ENCODE measurements at regions not wholly inside any gene's neighbourhood (a gene's known extent, or its start where the extent isn't known, plus 50 kb on each side); places are given as distances from the start of the nearest gene placed in this dataset.

DNA sequence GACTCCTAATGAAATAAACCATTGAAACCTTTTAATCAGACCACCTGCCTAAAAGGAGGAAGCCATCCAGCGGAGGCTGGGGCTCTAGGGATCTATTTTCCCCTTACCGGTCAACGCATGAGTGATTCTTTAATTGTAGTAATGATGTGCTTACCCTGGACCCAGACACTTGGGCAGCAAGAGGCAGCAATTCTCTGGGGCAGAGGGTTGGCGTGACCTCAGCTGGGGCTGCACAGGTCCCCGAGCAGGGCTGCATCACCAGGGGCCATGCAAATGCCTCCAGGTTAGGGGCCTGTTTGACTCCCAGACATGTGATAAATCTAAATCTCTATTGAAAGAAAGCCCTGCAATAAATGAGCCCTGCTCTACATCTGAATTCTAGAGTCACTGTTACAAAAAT lies 194.2 kb upstream of the TSHZ3 start:
- TF ChIP-seq, protein P1, sequence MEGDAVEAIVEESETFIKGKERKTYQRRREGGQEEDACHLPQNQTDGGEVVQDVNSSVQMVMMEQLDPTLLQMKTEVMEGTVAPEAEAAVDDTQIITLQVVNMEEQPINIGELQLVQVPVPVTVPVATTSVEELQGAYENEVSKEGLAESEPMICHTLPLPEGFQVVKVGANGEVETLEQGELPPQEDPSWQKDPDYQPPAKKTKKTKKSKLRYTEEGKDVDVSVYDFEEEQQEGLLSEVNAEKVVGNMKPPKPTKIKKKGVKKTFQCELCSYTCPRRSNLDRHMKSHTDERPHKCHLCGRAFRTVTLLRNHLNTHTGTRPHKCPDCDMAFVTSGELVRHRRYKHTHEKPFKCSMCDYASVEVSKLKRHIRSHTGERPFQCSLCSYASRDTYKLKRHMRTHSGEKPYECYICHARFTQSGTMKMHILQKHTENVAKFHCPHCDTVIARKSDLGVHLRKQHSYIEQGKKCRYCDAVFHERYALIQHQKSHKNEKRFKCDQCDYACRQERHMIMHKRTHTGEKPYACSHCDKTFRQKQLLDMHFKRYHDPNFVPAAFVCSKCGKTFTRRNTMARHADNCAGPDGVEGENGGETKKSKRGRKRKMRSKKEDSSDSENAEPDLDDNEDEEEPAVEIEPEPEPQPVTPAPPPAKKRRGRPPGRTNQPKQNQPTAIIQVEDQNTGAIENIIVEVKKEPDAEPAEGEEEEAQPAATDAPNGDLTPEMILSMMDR (IDR thresholded peaks at IDR 0.05), result no peak
- TF ChIP-seq ZFX (IDR thresholded peaks at IDR 0.05; ENCODE audit: borderline replicate concordance), result no peak
- H3K27ac ChIP-seq, result no peak overlapping the region

DNA sequence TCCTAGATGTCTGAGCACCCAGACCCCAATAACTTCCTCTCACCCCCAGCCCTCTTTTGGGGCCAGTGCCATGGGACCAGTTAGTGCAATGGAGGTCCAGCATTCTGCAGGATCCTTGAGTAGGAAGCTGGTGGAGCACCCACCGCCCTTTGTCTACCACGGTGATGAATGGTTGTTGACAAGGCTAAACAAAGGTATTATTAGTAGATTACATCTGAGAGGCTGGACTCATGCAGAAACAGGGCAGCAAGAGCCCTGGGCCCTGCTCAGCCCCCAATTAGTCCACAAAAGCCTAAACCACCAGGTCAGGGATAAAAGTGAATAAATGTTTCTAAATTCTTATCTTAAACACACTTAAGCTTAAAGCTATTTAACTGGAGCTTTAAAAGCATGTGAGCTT lies 196.5 kb upstream of the TSHZ3 start:
- H3K27ac ChIP-seq, result no peak overlapping the region
- TF ChIP-seq, protein P1 (IDR thresholded peaks at IDR 0.05), result no peak

DNA sequence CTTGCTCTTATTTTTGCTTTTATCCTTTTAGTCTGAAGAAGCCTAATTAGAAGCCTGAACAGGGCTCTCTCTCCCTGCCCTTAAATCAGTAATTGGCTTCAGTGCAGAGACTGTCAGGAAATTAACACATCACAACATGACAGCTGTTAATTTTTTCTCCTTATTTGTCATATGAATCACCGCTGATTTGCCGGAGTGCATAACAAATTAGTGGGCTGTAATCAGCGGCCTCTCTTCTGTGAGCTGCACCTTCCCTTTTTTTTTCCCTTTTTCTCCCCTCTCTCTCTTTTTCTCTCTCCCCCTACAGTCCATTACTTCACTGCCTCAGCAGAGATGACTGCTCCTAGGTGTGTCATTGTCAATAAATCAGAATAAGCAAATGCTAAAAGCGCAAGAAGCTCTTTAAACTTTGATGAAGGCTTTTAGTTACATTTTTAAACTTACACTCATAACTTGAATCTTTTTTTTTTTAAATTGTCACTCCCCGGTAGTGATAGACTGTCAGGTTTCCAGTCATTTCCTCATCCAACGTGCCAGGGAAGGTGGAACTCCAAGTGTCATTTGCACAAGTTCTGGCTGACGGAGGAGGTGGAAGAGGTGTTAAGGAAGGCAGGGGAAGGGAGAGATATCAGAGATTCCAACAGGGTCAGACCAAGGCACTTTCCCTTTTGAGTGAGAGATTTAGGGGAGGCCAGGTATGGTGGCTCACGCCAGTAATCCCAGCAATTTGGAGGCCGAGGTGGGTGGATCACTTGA lies 197.1 kb upstream of the TSHZ3 start:
- no peak for TF ChIP-seq ZFX (IDR thresholded peaks at IDR 0.05; ENCODE audit: borderline replicate concordance)
- TF ChIP-seq, protein P1 (IDR thresholded peaks at IDR 0.05), result no peak
- H3K27ac ChIP-seq, result no peak overlapping the region

DNA sequence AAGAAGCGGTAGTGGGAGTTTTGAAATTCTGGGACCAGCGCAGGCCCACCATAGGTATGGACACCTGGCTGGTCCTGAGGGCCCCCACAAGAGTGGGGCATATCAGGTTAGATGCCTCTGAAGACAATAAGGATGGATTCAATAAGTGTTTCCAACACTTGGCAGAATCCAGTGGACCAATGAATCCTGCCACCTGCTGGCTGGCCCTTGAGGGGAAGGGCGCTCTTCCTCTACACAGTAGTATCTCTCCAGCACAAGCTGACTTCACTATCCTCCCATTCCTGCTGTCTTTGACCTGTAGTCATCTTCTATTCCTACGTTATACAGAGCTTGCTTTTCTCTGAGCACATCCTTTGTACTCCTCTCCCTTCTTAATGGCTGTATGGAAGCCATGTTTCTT lies 199.7 kb upstream of the TSHZ3 start:
- H3K27ac ChIP-seq, result no peak overlapping the region
- TF ChIP-seq, protein P1 (IDR thresholded peaks at IDR 0.05), result peak; percentile 48
- TF ChIP-seq ZFX (IDR thresholded peaks at IDR 0.05; ENCODE audit: borderline replicate concordance), result no peak

DNA sequence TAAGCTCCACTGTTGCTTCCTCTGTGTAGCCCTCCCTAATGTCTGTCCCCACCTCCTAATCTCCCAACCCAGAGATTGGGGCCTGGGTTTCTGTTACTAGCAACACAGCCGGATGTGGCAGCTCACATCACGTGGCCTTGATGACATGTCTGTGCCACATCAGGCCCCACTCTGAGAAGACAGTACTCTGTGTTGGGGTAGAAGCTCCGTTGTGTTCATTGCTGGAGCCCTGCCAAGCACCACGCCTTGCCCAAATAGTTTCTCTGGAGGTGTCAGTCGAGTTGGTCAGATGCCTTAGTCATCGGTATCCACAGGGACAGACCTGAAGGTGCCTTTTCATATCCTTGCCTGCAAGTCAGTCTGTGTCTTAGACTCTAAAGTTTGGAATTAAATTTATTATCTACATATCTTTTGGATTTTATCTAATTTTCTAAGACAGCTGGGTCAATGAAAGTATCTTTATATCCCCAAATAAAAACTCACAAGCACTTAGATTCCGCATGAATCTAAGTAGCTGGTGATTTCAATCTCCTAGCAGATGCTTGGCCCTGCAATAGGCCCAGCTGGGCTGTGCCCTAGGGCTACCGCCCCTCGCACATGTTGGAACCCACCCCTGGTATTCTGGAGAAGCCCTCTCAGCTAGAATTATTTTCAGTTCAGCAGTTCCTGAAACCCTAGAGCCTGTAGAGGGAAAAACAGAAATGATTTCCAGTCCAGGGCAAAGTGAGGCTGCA lies 204.0 kb upstream of the TSHZ3 start:
- no peak for TF ChIP-seq ZFX (IDR thresholded peaks at IDR 0.05; ENCODE audit: borderline replicate concordance)
- TF ChIP-seq, protein P1 (IDR thresholded peaks at IDR 0.05), result no peak
- no peak overlapping the region for H3K27ac ChIP-seq

DNA sequence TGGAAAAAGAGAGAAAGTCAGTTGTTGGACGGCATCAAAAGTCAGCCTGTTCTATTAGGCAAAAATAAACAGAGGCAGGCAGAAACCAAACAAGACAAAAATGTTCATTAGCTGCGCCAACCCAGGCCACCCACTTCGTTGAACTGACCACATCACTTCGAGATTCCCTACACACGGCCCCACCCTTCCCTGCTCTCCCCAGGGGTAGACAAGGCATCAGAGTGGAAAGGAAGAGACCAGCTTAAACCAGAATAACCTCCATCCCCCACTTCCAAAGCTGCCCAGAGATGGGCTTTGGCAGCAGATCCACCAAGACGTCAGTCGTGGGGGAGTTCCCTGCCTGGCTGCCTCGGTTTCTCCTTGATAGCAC lies 204.6 kb upstream of the TSHZ3 start:
- no peak overlapping the region for H3K27ac ChIP-seq
- TF ChIP-seq, protein P1 (IDR thresholded peaks at IDR 0.05), result no peak
- TF ChIP-seq ZFX (IDR thresholded peaks at IDR 0.05; ENCODE audit: borderline replicate concordance), result no peak

DNA sequence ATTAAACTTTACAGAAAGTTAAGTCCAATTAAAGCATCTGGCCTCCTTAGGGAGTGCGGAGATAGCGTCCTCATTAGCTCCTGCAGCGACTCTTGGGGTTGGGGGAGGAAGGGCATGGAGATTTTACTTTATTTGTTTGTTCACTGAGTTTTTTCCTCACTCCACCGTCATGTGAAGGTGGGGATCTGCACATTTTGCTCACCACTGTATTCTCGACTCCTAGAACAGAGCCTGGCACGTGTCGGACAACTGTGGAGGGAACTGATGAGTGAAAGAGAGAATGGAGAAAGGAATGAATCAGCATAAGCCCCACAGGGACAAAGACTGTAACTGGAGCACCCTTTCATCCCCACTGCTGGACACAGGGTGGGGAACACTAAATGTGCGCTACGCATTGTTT lies 205.1 kb upstream of the TSHZ3 start:
- TF ChIP-seq, protein P1 (IDR thresholded peaks at IDR 0.05), result no peak
- no peak for TF ChIP-seq ZFX (IDR thresholded peaks at IDR 0.05; ENCODE audit: borderline replicate concordance)
- no peak overlapping the region for H3K27ac ChIP-seq
